CD4-positive, CD25-positive, alpha-beta regulatory T cell (primary cell): ENCODE measurements at regions not wholly inside any gene's neighbourhood (a gene's known extent, or its start where the extent isn't known, plus 50 kb on each side); places are given as distances from the start of the nearest gene placed in this dataset.

Experiments used
- ATAC-seq, 2 donors: fragments of 150-1000 bp; cut with Tn5 transposase; one replicate each; pipeline ENCODE4 v1.10.0; 2021; ENCODE audit warnings: low read depth in 2 of 2, moderate number of reproducible peaks in 2 of 2, moderate library complexity in 1 of 2
- DNase-seq, 3 donors: peaks; one replicate each; pipeline versions ENCODE4 v3.0.0 to v3.0.0-alpha.2; 2012 to 2022; ENCODE audit warnings: mixed read lengths in 1 of 3
- H3K27ac ChIP-seq: one replicate; pipeline ENCODE4 v1.7.0; 2013; ENCODE audit warnings: mild to moderate bottlenecking, low read length; ENCODE audit not compliant: insufficient read depth, poor library complexity, severe bottlenecking
- H3K27me3 ChIP-seq: one replicate; pipeline ENCODE4 v1.7.0; 2013; ENCODE audit warnings: low read length; ENCODE audit not compliant: control insufficient read depth, insufficient read depth
- H3K36me3 ChIP-seq: one replicate; pipeline ENCODE4 v1.7.0; 2013; ENCODE audit warnings: mild to moderate bottlenecking, low read length, moderate library complexity; ENCODE audit not compliant: control insufficient read depth, insufficient read depth
- H3K4me1 ChIP-seq: 2 replicates; pipeline ENCODE4 v1.7.0; 2013; ENCODE audit warnings: mild to moderate bottlenecking, low read length; ENCODE audit not compliant: insufficient read depth, control insufficient read depth, poor library complexity, severe bottlenecking
- H3K4me3 ChIP-seq: one replicate; pipeline ENCODE4 v1.7.0; 2013; ENCODE audit warnings: low read depth, mild to moderate bottlenecking, low read length, moderate library complexity
- H3K9me3 ChIP-seq, 2 experiments: 1 replicate in 1 of 2; 2 replicates in 1 of 2; pipeline ENCODE4 v1.7.0; 2013; ENCODE audit warnings: low read length in 2 of 2, mild to moderate bottlenecking in 1 of 2, moderate library complexity in 1 of 2; ENCODE audit not compliant: control insufficient read depth in 2 of 2
- H3K27ac Mint-ChIP-seq, 3 donors: one replicate each; pipeline ENCODE4 v1.8.0; 2020 to 2022; ENCODE audit warnings: mild to moderate bottlenecking in 3 of 3, mixed read lengths in 3 of 3, moderate library complexity in 2 of 3
- H3K27me3 Mint-ChIP-seq: one replicate; pipeline ENCODE4 v1.8.0; 2022; ENCODE audit warnings: mild to moderate bottlenecking, mixed read lengths
- H3K36me3 Mint-ChIP-seq: one replicate; pipeline ENCODE4 v1.8.0; 2020; ENCODE audit warnings: mixed read lengths
- H3K4me1 Mint-ChIP-seq, 4 donors: one replicate each; pipeline ENCODE4 v1.8.0; 2020 to 2022; ENCODE audit warnings: mixed read lengths in 4 of 4, mild to moderate bottlenecking in 1 of 4
- H3K4me3 Mint-ChIP-seq, 4 donors: one replicate each; pipeline ENCODE4 v1.8.0; 2020 to 2022; ENCODE audit warnings: mild to moderate bottlenecking in 4 of 4, mixed read lengths in 4 of 4, moderate library complexity in 3 of 4
- H3K9me3 Mint-ChIP-seq, 7 donors: one replicate each; pipeline ENCODE4 v1.8.0; 2020 to 2022; ENCODE audit warnings: mixed read lengths in 7 of 7, mild to moderate bottlenecking in 3 of 7, moderate library complexity in 2 of 7

DNA sequence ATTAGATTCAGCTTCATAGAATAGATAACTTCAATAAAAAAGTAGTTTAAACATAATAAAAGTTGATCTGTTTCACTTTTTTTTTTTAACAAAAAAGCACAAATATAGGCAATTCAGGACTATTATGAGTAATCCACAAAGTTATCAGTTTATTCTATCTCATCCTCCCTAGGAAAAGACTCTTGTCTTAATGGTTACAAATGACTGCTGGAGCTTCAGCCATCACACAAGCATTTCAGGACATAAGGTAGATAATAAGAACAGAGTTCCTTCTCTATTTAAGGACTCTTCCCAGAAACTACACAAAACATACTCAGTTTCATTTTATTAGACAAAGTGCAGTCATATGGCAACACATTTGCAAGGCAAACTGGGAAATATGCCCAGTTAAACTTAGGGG, 357.6 kb upstream of the SETBP1 start:
- Histone ChIP-seq H3K27me3 (no peaks in the 10 kb centered on the region), H3K4me1 (no peaks in the 10 kb centered on the region), H3K36me3 (no peaks in the 10 kb centered on the region), H3K27ac (no peak overlapping the region), H3K4me3 (no peak overlapping the region), H3K9me3 (no peaks in the 10 kb centered on the region)
- ATAC-seq, result no peak
- DNase-seq, result no peak
- Mint-ChIP-seq H3K4me3 (no peak overlapping the region), H3K9me3 (peaks cover 0 to 5% (median 1%) of the 10 kb centered on the region in 7 donors), H3K27ac (no peak overlapping the region), H3K36me3 (no peaks in the 10 kb centered on the region), H3K4me1 (no peaks in the 10 kb centered on the region), H3K27me3 (no peaks in the 10 kb centered on the region)

DNA sequence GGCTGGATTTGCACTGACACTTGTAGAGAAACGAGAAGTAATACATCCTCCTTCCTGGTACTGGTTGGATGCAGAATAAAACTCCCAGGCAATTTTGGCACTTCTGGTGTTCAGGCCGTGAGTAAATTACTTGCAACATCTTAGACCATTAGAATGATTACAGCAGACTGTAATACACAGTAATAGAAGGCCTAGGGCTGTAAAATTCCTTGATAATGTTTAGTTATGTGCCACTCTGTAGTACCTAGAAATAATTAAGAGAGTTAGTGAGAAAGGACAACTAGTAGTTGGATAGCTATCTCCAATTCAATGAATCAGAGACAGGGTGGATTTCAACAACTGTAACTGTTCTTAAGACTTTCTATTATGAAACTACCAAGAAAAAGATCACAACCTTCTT, 356.3 kb upstream of the SETBP1 start:
- H3K27ac Mint-ChIP-seq, result no peak overlapping the region
- Histone ChIP-seq H3K4me3 (no peak overlapping the region), H3K36me3 (no peaks in the 10 kb centered on the region), H3K27ac (no peak overlapping the region), H3K27me3 (no peaks in the 10 kb centered on the region), H3K9me3 (no peaks in the 10 kb centered on the region), H3K4me1 (no peaks in the 10 kb centered on the region)
- H3K4me3 Mint-ChIP-seq, result no peak overlapping the region
- H3K27me3 Mint-ChIP-seq, result no peaks in the 10 kb centered on the region
- DNase-seq (no peak), ATAC-seq (no peak)
- no peaks in the 10 kb centered on the region for H3K36me3 Mint-ChIP-seq
- peaks cover 0 to 5% (median 1%) of the 10 kb centered on the region in 7 donors for H3K9me3 Mint-ChIP-seq
- no peaks in the 10 kb centered on the region for H3K4me1 Mint-ChIP-seq

DNA sequence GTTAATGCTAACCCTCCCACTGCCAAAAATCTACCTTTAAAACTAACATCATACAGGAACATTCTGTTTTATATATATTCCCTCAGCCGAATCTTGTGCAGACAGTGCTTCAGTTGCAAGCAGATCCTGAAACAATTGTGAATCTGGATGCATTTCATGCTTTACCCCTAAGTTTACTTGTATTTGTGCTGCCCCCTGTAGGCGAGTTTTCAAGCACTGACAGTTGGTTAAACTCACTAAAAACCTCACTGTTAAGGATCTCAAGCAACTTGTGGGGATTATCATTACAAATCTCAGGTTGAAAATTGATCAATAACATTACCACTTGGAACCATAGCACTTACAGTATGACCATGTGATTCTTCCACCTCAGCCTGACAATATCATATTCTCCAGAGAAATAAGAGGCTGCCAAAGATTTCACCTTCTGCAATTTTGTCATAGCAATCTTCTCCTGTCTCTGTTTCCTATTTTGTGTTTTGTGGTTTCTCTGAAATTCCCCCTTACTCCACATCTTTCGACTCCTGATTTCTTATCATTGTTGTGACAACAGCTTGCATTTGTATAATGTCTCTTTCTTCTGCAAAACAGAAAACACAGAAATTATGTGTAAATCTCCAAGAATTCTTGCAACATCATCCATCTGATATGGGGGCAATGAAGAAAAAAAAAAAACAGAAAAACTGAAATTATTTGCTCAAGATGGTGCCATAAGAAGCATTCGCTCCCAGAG, 354.6 kb upstream of the SETBP1 start:
- Mint-ChIP-seq H3K4me3 (no peak overlapping the region), H3K9me3 (peaks cover 0 to 7% (median 1%) of the 10 kb centered on the region in 7 donors), H3K36me3 (no peaks in the 10 kb centered on the region), H3K27me3 (no peaks in the 10 kb centered on the region), H3K4me1 (no peaks in the 10 kb centered on the region), H3K27ac (no peak overlapping the region)
- DNase-seq (no peak), ATAC-seq (no peak)
- Histone ChIP-seq H3K36me3 (no peaks in the 10 kb centered on the region), H3K4me1 (no peaks in the 10 kb centered on the region), H3K9me3 (no peaks in the 10 kb centered on the region), H3K27ac (no peak overlapping the region), H3K27me3 (no peaks in the 10 kb centered on the region), H3K4me3 (no peak overlapping the region)

DNA sequence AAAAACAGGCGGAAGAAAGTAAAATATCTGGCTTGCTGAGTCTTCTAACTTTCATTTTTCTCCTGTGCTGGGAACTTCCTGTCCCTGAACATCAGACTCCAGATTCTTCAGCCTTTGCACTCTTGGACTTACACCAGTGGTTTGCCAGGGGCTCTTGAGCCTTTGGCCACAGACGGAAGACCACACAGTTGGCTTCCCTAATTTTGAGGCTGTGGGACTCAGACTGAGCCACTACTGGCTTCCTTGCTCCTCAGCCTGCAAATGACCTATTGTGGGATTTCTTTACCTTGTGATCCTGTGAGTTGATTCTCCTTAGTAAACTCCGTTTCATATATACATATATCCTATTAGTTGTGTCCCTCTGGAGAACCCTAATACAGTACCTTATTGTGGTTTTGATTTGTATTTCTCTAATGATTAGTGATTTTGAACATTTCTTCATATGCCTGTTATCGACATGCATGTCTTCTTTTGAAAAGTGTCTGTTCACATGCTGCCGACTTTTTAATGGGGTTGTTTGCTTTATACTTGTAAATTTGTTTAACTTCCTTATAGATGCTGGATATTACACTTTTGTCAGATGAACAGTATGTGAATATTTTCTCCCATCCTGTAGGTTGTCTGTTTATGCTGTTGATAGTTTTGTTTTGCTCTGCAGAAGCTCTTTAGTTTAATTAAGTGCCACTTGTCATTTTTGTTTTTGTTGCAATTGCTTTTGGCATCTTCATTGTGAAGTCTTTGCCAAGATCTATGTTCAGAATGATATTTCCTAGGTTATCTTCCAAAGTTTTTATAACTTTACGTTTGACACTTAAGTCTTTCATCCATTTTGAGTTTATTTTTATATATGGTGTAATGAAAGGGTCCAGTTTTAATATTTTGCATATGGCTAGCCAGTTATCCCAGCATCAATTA, 348.8 kb upstream of the SETBP1 start:
- H3K36me3 ChIP-seq, result no peaks in the 10 kb centered on the region
- Mint-ChIP-seq H3K36me3 (no peaks in the 10 kb centered on the region), H3K4me3 (no peak overlapping the region), H3K9me3 (peaks cover 0 to 21% (median 7%) of the 10 kb centered on the region in 7 donors), H3K27ac (no peak overlapping the region), H3K27me3 (no peaks in the 10 kb centered on the region), H3K4me1 (no peaks in the 10 kb centered on the region)
- no peak for DNase-seq
- no peak overlapping the region for H3K4me3 ChIP-seq
- H3K27me3 ChIP-seq, result no peaks in the 10 kb centered on the region
- ATAC-seq, result no peak
- H3K4me1 ChIP-seq, result no peaks in the 10 kb centered on the region
- H3K9me3 ChIP-seq, result no peaks in the 10 kb centered on the region
- H3K27ac ChIP-seq, result no peak overlapping the region

DNA sequence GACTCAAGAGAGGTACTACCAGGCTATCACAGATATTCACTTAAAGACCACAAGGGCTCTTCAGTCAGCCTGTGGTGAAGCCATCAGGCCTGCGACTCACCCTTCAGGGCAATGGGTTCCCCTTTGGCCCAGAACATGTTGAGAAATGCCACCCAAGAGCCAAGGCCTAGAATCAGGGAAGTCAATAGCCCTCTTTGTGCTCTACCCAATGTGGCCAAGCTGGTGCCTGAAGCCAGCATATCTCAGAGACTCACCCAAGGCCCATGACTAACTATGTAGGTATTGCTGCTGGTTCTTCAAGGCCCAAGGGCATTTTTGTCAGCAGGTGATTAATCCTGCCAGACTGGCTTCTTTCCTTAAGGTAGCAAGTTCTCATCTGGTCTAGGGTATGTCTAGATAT, 338.9 kb upstream of the SETBP1 start:
- DNase-seq (no peak), ATAC-seq (no peak)
- Histone ChIP-seq H3K9me3 (peaks cover 0 to 2% of the 10 kb centered on the region in 2 experiments), H3K27me3 (no peaks in the 10 kb centered on the region), H3K4me3 (no peak overlapping the region), H3K36me3 (no peaks in the 10 kb centered on the region), H3K27ac (no peak overlapping the region), H3K4me1 (no peaks in the 10 kb centered on the region)
- Mint-ChIP-seq H3K9me3 (peaks cover 3 to 31% (median 6%) of the 10 kb centered on the region in 7 donors), H3K36me3 (no peaks in the 10 kb centered on the region), H3K4me3 (no peak overlapping the region), H3K4me1 (no peaks in the 10 kb centered on the region), H3K27me3 (no peaks in the 10 kb centered on the region), H3K27ac (no peak overlapping the region)

DNA sequence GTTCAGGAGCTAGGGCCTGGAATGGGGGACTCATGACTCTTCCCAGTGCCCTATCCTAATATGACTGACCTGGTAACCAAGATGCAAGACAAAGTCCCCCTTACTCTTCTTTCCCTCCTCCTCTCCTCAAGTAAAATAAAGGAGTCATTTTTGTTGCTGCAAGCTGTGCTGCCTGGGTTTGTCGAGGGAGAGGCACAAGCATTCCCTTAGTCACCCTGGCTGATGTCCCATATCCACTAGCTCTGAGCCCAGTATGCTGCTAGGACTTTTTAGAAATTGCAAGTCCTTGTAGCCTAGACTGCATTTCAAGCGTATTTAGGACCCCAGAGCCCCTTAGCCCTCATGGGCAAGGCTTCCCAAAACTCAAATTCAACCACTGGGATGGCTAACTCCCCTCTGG, 338.5 kb upstream of the SETBP1 start:
- H3K27ac Mint-ChIP-seq, result no peak overlapping the region
- no peaks in the 10 kb centered on the region for H3K27me3 Mint-ChIP-seq
- peaks cover 2 to 27% (median 6%) of the 10 kb centered on the region in 7 donors for H3K9me3 Mint-ChIP-seq
- Histone ChIP-seq H3K4me1 (no peaks in the 10 kb centered on the region), H3K36me3 (no peaks in the 10 kb centered on the region), H3K4me3 (no peak overlapping the region), H3K27me3 (no peaks in the 10 kb centered on the region), H3K9me3 (peaks cover 0 to 2% of the 10 kb centered on the region in 2 experiments), H3K27ac (no peak overlapping the region)
- no peak overlapping the region for H3K4me3 Mint-ChIP-seq
- DNase-seq (no peak), ATAC-seq (no peak)
- H3K36me3 Mint-ChIP-seq, result no peaks in the 10 kb centered on the region
- H3K4me1 Mint-ChIP-seq, result no peaks in the 10 kb centered on the region

DNA sequence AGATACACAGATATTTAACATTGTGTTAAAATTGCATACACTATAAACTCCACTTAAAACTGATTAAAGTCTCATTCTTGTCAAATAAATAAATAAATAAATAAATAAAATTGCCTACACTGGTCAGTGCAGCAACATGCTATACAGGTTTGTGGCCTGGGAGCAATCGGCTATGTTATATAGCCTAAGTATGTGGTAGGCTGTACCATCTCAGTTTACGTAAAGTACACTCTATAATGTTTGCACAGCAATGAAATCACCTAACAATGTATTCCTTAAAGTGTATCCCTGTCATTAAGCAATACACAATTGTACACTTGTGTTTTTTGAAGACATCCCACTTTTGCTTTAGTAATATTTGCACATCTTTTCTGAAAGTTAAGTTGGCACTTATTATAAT, 337.7 kb upstream of the SETBP1 start:
- no peaks in the 10 kb centered on the region for H3K27me3 Mint-ChIP-seq
- no peak overlapping the region for H3K27ac ChIP-seq
- peaks cover 2 to 25% (median 6%) of the 10 kb centered on the region in 7 donors for H3K9me3 Mint-ChIP-seq
- no peak for DNase-seq
- no peak overlapping the region for H3K4me3 ChIP-seq
- H3K9me3 ChIP-seq, result peaks cover 0 to 2% of the 10 kb centered on the region in 2 experiments
- H3K36me3 Mint-ChIP-seq, result no peaks in the 10 kb centered on the region
- H3K27me3 ChIP-seq, result no peaks in the 10 kb centered on the region
- H3K4me1 Mint-ChIP-seq, result no peaks in the 10 kb centered on the region
- H3K36me3 ChIP-seq, result no peaks in the 10 kb centered on the region
- no peak overlapping the region for H3K4me3 Mint-ChIP-seq
- H3K4me1 ChIP-seq, result no peaks in the 10 kb centered on the region
- H3K27ac Mint-ChIP-seq, result no peak overlapping the region
- ATAC-seq, result no peak
